Medulla oblongata (tissue), 1 donor: ENCODE measurements at regions not wholly inside any gene's neighbourhood (a gene's known extent, or its start where the extent isn't known, plus 50 kb on each side); places are given as distances from the start of the nearest gene placed in this dataset.

Experiments
- DNase-seq: peaks from one replicate; pipeline ENCODE4 v3.0.0-alpha.2; 2015; ENCODE audit errors: extremely low spot score

DNA sequence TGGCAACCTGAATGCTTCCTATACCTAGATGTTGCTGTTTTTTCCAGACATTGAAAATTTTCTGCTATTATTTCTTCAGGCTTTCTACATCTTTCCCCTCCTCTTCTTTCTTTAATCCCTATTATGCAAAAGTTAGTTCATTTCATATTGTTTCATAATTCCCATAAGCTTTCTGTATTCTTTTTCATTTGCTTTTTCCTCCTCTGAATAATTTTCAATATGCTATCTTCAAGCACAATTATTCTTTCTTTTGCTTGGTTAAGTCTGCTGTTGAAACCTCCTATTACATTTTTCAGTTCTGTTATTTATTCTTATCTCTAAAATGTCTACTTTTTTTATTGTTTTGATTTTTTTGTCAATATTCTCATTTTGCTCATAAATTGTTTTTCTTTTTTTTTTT, 947.1 kb upstream of the MIR17HG start:
- DNase-seq: no peak

GRCh38 chr13:90401150-90401549, 946.3 kb upstream of the MIR17HG start:
- no peak for DNase-seq

DNA sequence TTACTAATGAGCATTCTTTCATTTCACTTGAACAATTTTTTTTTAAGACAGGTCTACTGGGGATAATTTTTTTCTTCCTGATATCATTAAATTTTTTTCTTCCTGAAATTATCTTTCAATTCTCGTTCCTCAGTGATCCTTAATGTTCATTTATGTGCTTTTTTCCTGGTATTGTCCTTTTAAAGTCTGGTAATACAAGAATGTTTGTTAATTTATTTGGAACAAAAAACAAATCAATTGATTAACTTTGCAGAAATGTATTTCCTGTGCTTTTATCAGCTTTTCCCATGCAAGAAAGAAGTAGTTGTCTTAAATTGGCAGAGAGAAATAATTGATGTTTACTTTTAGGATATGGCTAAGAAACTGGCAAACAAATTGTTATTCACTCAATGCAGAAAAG, 945.4 kb upstream of the MIR17HG start:
- DNase-seq: no peak

DNA sequence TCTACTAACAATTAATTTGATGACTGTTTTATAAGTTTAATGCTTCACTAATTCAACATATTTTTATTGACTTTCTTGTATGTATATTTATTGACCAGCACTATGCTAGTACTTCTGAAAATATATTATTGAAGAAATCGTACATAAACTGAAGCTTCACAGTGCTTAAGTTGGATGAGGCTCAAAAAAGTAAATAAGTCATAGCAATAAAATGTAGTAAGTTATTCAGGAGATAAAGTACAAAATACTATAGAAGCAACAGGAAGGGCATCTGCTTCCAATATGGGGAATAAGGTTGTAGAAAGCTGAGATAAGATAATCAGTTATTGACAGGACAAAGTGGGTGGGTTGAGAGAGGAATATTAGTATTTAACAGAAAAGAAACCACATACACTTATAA, 944.9 kb upstream of the MIR17HG start:
- DNase-seq: no peak

DNA sequence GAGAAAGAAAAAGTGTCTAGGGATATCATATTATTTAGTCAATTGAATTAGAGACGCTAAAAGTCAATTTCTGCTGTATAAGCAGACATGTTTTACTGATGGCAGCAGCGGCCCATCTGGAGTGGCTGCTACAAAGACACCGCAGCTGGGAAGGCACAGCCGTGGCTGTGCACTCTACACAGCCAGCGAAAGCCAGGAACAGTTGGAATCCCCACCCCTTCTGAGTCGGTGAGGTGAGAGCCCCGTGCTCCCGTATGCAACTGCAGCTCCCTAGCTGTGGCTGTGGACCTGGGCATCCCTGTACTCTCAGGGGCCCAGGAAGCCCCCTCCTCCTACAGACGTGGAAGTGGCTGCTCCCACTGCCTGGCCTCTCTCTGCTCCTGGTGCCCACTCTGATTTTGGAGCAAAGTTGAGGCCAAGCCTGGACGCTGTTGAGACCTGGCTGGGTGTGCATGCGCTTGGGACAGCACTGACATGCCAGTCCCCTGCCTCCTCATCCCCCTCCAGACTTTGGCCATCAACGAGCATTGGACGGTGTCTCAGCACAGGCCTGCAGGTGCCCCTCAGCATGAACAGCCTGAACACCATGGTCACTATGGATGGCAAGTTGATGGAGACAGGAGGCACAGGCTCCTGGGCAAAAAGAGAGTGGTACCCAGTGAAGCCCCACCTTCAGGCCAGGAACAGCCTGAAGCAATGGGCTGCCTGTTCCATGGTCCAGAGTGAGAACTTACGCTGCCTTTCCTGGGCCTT, 944.0 kb upstream of the MIR17HG start:
- DNase-seq: no peak

DNA sequence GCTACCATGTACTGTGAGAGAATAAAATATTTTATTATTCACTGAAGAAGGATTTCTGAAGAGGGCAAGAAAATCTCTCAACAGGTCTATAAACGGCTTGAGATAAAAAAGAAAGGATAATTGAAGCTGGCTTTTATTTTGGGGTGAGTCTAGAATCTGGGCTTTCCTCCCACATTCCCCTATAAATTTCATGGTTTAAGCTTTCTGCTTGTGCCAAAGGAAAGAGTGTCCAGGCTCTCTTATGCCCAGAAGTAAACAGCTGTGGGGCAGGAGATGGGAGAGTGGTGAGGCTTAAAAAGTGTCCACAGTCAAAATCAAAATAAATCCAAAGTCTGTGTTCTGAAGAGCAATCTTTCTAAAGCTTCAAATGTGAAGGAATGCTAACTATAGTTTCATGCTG, 942.2 kb upstream of the MIR17HG start:
- DNase-seq: no peak

DNA sequence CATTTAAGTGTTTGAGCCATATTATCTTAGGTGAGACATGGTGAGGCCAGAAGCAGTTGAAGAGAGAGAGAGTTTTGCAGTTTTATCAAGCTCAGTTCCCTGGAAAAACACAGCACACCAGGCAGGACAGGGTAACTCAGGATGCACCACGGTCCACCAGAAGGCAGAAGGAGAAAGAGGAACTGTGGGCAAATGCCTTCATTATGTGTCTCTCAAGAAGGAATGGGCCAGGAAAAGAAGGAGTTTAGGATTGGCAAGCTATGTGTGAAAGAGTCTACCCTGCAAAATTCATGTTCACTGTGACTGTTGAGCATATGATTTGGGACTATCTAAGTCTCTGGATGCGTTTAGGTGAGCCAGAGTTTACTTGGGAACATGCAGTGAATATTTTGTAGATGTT, 934.5 kb upstream of the MIR17HG start:
- no peak for DNase-seq

- no peak for DNase-seq
These were observed 933.9 kb upstream of the MIR17HG start for GRCh38 chr13:90413548-90413947.

GRCh38 chr13:90414691-90415596, 932.5 kb upstream of the MIR17HG start:
- no peak for DNase-seq

DNA sequence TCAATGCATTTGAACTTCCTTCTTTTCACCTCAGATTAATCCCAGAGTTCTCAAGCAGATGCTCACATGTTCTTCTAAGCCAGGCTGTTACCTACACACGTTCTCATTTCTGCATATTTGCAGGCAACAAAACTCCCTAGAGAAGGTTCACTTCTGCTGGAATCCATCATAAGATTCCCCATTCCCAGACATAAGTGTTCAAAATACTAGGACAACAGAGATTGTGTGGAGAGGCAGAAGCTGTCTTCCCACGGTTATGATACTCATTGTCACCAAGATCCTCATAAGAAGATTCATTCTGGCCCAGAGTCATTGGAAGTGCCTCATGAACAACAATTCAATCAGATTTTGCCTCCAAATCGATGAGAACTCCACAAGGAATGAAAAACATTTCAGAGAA, 931.6 kb upstream of the MIR17HG start:
- DNase-seq: no peak

DNA sequence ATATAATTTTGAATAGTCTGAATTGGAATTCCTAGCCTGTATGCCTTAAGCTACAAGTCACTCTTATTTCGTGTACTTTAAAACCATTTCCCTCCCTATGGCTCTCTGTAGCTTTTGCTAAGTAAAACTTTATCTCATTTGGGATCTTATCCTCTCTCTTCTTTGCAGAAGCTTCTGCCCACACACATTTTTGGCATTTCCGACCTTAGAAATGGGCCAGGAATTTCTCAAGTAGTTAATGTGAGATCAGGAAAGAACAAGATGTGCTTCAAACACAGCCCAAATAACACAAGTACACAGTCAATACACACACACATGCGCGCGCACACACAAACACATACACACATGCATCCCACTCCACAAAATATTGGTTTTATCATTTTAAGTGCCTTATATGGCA, 931.0 kb upstream of the MIR17HG start:
- no peak for DNase-seq

DNA sequence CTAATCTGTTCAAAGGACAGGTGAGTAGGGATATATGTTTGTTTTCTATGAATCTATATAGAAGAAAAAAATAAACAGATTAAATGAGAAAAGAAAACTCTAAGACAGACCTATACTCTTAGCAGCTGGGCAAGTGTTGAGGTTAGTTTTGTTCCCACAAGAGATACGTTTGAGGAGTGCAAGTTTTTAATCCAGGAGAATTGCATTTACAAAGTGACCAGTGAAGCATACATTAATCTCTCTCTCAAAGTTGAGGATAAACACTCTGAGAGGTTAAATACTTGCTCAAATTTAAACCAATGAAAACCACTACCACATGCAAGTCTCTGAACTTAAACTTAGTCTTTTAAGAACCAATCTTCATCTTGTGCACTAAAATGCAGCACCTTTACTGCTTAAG, 930.5 kb upstream of the MIR17HG start:
- DNase-seq: no peak

DNA sequence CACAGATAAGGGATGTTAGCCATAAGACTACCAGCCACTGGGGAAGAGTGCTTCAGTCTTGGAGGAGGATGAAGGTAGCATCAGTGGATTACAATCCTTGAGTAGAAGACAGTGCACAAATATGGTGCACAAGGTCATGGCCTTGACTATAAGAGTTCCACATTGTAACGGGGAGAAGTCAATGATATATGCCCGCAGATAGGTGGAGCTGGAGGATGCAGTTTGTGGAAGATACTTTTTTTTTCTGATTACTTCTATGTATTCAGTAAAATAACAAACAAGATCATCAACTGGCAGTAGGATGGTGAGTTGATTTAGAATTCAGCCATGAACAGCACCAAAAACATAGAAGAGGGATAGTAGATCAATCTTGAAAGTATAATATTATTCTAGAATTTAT, 926.8 kb upstream of the MIR17HG start:
- DNase-seq: no peak

DNA sequence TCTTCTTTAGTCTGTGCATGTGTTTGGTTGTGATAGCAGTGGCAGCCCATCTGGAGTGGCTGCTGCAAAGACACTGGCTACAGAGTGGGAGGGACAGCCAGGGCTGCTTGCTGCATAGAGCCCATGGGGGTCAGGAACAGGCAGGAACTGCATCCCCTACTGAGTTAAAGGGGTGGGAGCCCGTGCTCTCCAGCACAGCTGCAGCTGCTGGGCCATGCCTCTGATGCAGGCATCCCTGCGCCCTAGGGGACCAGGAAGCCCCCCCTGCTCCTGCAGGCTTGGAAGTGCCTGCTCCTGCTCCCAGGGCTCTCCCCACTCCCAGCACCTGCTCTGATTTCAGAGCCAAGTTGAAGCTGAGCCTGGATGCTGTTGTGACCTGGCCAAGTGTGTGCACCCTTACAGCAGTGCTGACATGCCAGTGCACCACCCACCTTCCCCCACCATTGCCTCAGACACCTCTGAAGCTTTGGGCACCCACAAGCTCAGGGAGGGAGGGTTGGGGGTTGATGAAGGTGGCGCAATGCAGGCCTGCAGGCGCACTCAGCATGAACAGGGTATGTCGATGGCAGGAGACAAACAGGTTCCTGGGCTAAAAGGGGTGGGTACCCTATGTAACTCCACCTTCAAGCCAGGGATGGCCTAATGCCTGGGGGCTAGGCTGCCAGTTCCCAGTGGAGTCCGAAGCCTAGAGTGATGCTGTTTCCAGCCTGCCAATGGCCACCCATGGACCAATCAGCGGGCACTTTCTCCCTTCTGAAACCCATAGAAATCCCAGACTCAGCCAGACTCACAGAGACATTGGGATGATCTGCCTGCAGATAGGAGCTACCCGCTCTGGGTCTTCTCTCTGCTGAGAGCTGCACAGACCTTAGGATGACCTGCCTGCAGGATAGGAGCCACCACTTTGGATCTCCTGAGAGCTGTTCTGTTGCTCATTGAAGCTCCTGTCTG, 919.9 kb upstream of the MIR17HG start:
- no peak for DNase-seq

GRCh38 chr13:90428522-90429210, 918.8 kb upstream of the MIR17HG start:
- DNase-seq: no peak

GRCh38 chr13:90430127-90430526, 917.4 kb upstream of the MIR17HG start:
- DNase-seq: no peak

- no peak for DNase-seq
These were observed 910.8 kb upstream of the MIR17HG start for GRCh38 chr13:90436697-90437096.

- DNase-seq: no peak
These were observed 908.9 kb upstream of the MIR17HG start for GRCh38 chr13:90438576-90438975.

GRCh38 chr13:90443268-90443667, 904.2 kb upstream of the MIR17HG start:
- no peak for DNase-seq

- no peak for DNase-seq
These were observed 903.3 kb upstream of the MIR17HG start for GRCh38 chr13:90444232-90444631.

DNA sequence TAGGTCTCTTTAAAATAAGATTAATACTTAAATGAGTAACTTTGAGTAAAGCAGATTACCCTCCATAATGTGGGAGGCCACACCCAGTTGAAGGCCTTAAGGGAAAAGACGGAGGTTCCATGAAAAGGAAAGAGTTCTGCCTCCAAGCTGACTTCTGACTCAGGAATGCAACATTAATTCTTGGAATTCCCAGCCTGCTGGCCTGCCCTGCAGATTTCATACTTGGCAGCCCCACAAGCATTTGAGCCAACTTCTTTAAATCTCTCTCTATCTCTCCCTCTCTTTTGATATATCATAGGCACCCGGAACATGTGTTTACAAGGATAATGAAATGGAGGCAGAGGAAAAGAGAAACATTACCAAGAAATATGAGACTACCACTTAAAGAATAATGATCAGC, 902.3 kb upstream of the MIR17HG start:
- DNase-seq: no peak
